ENCODE measurements at regions not wholly inside any gene's neighbourhood (a gene's known extent, or its start where the extent isn't known, plus 50 kb on each side); places are given as distances from the start of the nearest gene placed in this dataset.

DNA sequence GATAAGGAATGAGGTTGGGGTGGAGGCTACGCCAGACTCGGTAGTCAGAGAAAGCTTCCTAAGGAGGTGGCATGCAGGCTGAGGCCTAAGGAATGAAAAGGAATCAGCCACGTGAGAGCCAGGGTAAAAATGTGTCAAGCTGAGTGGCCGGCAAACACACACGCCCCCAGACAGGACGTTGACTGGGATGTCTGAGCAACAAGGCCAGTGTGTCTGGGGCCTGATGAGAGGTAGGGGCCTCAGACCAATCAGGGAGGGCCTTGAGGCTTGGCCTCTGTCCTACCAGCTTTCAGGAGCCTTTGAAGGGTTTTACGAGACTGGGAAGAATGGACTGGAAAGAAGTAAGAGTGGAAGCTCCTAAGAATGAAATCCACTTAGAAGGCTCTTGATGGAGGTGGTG, 61.0 kb upstream of the PHACTR2 start:
- Histone ChIP-seq H3K36me3 (ENCODE audit: insufficient read depth in 1 of 2, low read depth in 1 of 2) (no peaks in the 10 kb centered on the region), H3K9me3 (no peaks in the 10 kb centered on the region), H3K27ac (no peak overlapping the region), H3K27me3 (ENCODE audit: insufficient read depth in 3 of 3, low read length in 2 of 3) (no peaks in the 10 kb centered on the region), H3K4me3 (no peak overlapping the region), H3K4me1 (no peaks in the 10 kb centered on the region)
- intact Hi-C loops (cut with DNase I): no loop called here
- 79 to 84% (median 82%) methylated on average over 7 of the region's 7 CpGs for WGBS, 3 donors
- TF ChIP-seq, protein P1, sequence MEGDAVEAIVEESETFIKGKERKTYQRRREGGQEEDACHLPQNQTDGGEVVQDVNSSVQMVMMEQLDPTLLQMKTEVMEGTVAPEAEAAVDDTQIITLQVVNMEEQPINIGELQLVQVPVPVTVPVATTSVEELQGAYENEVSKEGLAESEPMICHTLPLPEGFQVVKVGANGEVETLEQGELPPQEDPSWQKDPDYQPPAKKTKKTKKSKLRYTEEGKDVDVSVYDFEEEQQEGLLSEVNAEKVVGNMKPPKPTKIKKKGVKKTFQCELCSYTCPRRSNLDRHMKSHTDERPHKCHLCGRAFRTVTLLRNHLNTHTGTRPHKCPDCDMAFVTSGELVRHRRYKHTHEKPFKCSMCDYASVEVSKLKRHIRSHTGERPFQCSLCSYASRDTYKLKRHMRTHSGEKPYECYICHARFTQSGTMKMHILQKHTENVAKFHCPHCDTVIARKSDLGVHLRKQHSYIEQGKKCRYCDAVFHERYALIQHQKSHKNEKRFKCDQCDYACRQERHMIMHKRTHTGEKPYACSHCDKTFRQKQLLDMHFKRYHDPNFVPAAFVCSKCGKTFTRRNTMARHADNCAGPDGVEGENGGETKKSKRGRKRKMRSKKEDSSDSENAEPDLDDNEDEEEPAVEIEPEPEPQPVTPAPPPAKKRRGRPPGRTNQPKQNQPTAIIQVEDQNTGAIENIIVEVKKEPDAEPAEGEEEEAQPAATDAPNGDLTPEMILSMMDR (IDR thresholded peaks at IDR 0.05): no peak
- DNase-seq: no peak
- ATAC-seq: no peak

DNA sequence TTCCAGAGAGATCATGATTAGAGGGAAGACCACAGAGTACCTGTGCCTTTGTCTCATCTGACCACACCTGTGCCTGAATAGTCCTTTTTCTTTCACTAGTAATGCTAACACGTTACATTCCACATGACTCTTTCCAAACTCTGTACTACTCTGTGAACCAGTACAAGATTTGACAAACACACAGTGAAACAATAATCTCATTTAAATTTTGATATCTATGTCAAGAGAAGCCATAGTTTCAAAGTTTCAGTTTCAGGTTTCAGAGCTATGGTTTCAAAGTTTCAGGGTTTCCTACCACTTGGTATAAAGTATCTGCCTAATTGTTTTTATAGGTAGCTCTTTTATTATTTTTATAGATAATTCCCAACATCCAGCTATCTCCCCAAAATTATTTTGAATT, 62.0 kb upstream of the PHACTR2 start:
- H3K27me3 ChIP-seq (ENCODE audit: insufficient read depth in 3 of 3, low read length in 2 of 3): no peaks in the 10 kb centered on the region
- 91 to 97% (median 93%) methylated on average over 1 of the region's 1 CpG for WGBS, 3 donors
- DNase-seq (no peak), ATAC-seq (no peak)
- H3K27ac ChIP-seq: no peak overlapping the region
- H3K36me3 ChIP-seq (ENCODE audit: insufficient read depth in 1 of 2, low read depth in 1 of 2): no peaks in the 10 kb centered on the region
- H3K9me3 ChIP-seq: no peaks in the 10 kb centered on the region
- intact Hi-C loops (cut with DNase I): no loop called here
- no peak overlapping the region for H3K4me3 ChIP-seq
- no peaks in the 10 kb centered on the region for H3K4me1 ChIP-seq
- TF ChIP-seq, protein P1 (IDR thresholded peaks at IDR 0.05): no peak

DNA sequence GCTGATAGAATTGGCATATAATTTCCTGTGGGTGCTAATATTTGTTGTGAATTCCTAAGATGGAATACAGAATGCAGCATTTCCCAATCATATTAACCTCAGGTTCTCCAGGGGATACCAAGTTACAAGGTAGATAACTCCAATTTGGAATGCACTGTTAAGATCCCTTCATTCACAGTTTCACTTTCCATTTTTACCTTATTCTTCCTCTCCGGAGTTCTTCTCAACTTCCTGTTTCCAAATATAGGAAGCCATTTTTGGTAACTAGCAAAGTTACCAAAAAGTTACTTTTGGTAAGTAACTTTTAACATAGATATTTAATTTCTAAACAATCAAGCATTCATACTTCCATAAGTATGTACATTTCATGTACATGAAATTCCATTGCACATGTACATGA, 63.5 kb upstream of the PHACTR2 start:
- 46 to 60% (median 51%) methylated on average over 1 of the region's 1 CpG for WGBS, 3 donors
- H3K9me3 ChIP-seq: no peaks in the 10 kb centered on the region
- no peak overlapping the region for H3K27ac ChIP-seq
- no peaks in the 10 kb centered on the region for H3K4me1 ChIP-seq
- no peak for ATAC-seq
- no peaks in the 10 kb centered on the region for H3K36me3 ChIP-seq (ENCODE audit: insufficient read depth in 1 of 2, low read depth in 1 of 2)
- no peak overlapping the region for H3K4me3 ChIP-seq
- no peaks in the 10 kb centered on the region for H3K27me3 ChIP-seq (ENCODE audit: insufficient read depth in 3 of 3, low read length in 2 of 3)
- TF ChIP-seq, protein P1 (IDR thresholded peaks at IDR 0.05): no peak
- no peak for DNase-seq
- intact Hi-C loops (cut with DNase I): no loop called here

DNA sequence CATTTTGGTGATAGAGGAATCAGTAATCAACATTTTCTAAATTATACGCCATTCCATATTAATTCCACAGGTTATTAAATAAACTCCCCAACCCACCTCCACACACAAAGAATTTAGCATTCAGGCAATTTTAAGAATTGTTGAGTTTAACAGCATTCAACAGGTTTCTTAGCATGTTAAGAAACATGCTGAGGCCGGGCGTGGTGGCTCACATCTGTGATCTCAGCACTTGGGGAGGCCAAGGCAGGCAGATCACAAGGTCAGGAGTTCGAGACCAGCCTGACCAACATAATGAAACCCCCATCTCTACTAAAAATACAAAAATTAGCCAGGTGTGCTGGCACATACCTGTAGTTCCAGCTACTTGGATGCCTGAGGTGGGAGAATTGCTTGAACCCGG, 64.0 kb upstream of the PHACTR2 start:
- no peak overlapping the region for H3K4me3 ChIP-seq
- H3K9me3 ChIP-seq: no peaks in the 10 kb centered on the region
- no peaks in the 10 kb centered on the region for H3K36me3 ChIP-seq (ENCODE audit: insufficient read depth in 1 of 2, low read depth in 1 of 2)
- ATAC-seq: no peak
- no peaks in the 10 kb centered on the region for H3K27me3 ChIP-seq (ENCODE audit: insufficient read depth in 3 of 3, low read length in 2 of 3)
- intact Hi-C loops (cut with DNase I): no loop called here
- no peaks in the 10 kb centered on the region for H3K4me1 ChIP-seq
- TF ChIP-seq, protein P1 (IDR thresholded peaks at IDR 0.05): no peak
- 92 to 98% (median 95%) methylated on average over 5 of the region's 5 CpGs for WGBS, 3 donors
- no peak for DNase-seq
- no peak overlapping the region for H3K27ac ChIP-seq

GRCh38 chr6:143612186-143612585, 65.6 kb upstream of the PHACTR2 start:
- H3K4me1 ChIP-seq: no peaks in the 10 kb centered on the region
- intact Hi-C loops (cut with DNase I): no loop called here
- ATAC-seq (no peak), DNase-seq (no peak)
- no peaks in the 10 kb centered on the region for H3K27me3 ChIP-seq (ENCODE audit: insufficient read depth in 3 of 3, low read length in 2 of 3)
- no peaks in the 10 kb centered on the region for H3K36me3 ChIP-seq (ENCODE audit: insufficient read depth in 1 of 2, low read depth in 1 of 2)
- H3K27ac ChIP-seq: no peak overlapping the region
- TF ChIP-seq, protein P1 (IDR thresholded peaks at IDR 0.05): no peak
- H3K4me3 ChIP-seq: no peak overlapping the region
- 83 to 93% (median 91%) methylated on average over 1 of the region's 1 CpG for WGBS, 3 donors
- H3K9me3 ChIP-seq: no peaks in the 10 kb centered on the region
